ENCODE measurements at regions not wholly inside any gene's neighbourhood (a gene's known extent, or its start where the extent isn't known, plus 50 kb on each side); places are given as distances from the start of the nearest gene placed in this dataset.

DNA sequence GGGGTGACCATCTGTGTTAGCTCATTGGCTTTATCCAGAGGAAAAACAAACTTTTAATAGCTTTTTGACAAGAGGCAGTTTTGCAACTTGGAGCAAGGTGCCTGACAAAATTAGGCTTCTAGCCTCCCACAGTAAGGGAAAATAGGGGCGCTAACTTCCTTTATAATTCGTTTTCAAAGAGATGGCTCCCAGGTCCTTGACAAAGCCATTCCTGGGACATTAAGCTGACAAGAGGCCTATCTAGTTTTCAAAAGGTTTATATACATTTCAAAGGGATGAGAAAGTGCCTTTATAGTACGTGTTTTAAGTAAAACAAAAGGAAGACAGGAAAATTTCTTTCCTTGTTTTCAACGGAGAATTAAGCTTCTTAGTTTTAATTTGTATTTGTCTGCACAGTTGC is 159.4 kb upstream of the GCFC2 start:
- no peaks in the 10 kb centered on the region; the same call in 1 of the 2 replicates for H3K27me3 ChIP-seq (ENCODE audit: low read length)
- no peak overlapping the region for H3K4me3 ChIP-seq (ENCODE audit: insufficient read depth, low read length, poor library complexity, severe bottlenecking)
- no peak overlapping the region for H3K9ac ChIP-seq (ENCODE audit: low read length)

GRCh38 chr2:75865702-75866101 is 155.0 kb upstream of the GCFC2 start:
- H3K4me2 ChIP-seq (ENCODE audit: low read depth, low read length, poor library complexity, severe bottlenecking): no peak overlapping the region
- H3K27ac ChIP-seq (ENCODE audit: low read depth, low read length): no peak overlapping the region
- no peak overlapping the region for H3K4me3 ChIP-seq (ENCODE audit: insufficient read depth, low read length, poor library complexity, severe bottlenecking)
- no peaks in the 10 kb centered on the region for H3K9me2 ChIP-seq (replicated peaks; ENCODE audit: insufficient read depth, low read length)
- H3K27me3 ChIP-seq (ENCODE audit: low read length): no peaks in the 10 kb centered on the region; the same call in 1 of the 2 replicates
- no peaks in the 10 kb centered on the region for H3K79me2 ChIP-seq (ENCODE audit: insufficient read depth, low read length)
- H3K36me3 ChIP-seq (ENCODE audit: low read length): no peaks in the 10 kb centered on the region
- H3K9me3 ChIP-seq (ENCODE audit: insufficient read depth, low read length): no peaks in the 10 kb centered on the region
- no peaks in the 10 kb centered on the region for H3F3A ChIP-seq (ENCODE audit: insufficient read depth)
- TF ChIP-seq EZH2phosphoT487 (conservative IDR thresholded peaks at IDR 0.05; ENCODE audit: low read length) (no peak), CTCF (IDR thresholded peaks at IDR 0.05; ENCODE audit: insufficient read depth, low read length, poor library complexity, severe bottlenecking) (no peak)
- H2AFZ ChIP-seq (ENCODE audit: low read depth, low read length, severe bottlenecking): no peak overlapping the region
- H3K9ac ChIP-seq (ENCODE audit: low read length): no peak overlapping the region
- H4K20me1 ChIP-seq (ENCODE audit: low read depth, low read length): no peaks in the 10 kb centered on the region

More for the DNA sequence above, 159.4 kb upstream of the GCFC2 start:
- no peaks in the 10 kb centered on the region for H3K9me3 ChIP-seq (ENCODE audit: insufficient read depth, low read length)
- H3K27ac ChIP-seq (ENCODE audit: low read depth, low read length): no peak overlapping the region
- H3K36me3 ChIP-seq (ENCODE audit: low read length): no peaks in the 10 kb centered on the region
- no peaks in the 10 kb centered on the region for H4K20me1 ChIP-seq (ENCODE audit: low read depth, low read length)
- no peak for TF ChIP-seq EZH2phosphoT487 (conservative IDR thresholded peaks at IDR 0.05; ENCODE audit: low read length)
- no peak for TF ChIP-seq CTCF (IDR thresholded peaks at IDR 0.05; ENCODE audit: insufficient read depth, low read length, poor library complexity, severe bottlenecking)
- H3F3A ChIP-seq (ENCODE audit: insufficient read depth): no peaks in the 10 kb centered on the region
- no peaks in the 10 kb centered on the region for H3K79me2 ChIP-seq (ENCODE audit: insufficient read depth, low read length)
- H3K9me2 ChIP-seq (replicated peaks; ENCODE audit: insufficient read depth, low read length): no peaks in the 10 kb centered on the region
- no peak overlapping the region for H3K4me2 ChIP-seq (ENCODE audit: low read depth, low read length, poor library complexity, severe bottlenecking)
- H2AFZ ChIP-seq (ENCODE audit: low read depth, low read length, severe bottlenecking): no peak overlapping the region

GRCh38 chr2:75865083-75865482 is 154.4 kb upstream of the GCFC2 start:
- no peaks in the 10 kb centered on the region for H3K79me2 ChIP-seq (ENCODE audit: insufficient read depth, low read length)
- H3F3A ChIP-seq (ENCODE audit: insufficient read depth): no peaks in the 10 kb centered on the region
- H3K27ac ChIP-seq (ENCODE audit: low read depth, low read length): no peak overlapping the region
- H3K9me3 ChIP-seq (ENCODE audit: insufficient read depth, low read length): no peaks in the 10 kb centered on the region
- no peaks in the 10 kb centered on the region for H3K36me3 ChIP-seq (ENCODE audit: low read length)
- H4K20me1 ChIP-seq (ENCODE audit: low read depth, low read length): no peaks in the 10 kb centered on the region
- no peak for TF ChIP-seq EZH2phosphoT487 (conservative IDR thresholded peaks at IDR 0.05; ENCODE audit: low read length)
- TF ChIP-seq CTCF (IDR thresholded peaks at IDR 0.05; ENCODE audit: insufficient read depth, low read length, poor library complexity, severe bottlenecking): no peak
- H2AFZ ChIP-seq (ENCODE audit: low read depth, low read length, severe bottlenecking): no peak overlapping the region
- H3K27me3 ChIP-seq (ENCODE audit: low read length): no peaks in the 10 kb centered on the region; the same call in 1 of the 2 replicates
- no peak overlapping the region for H3K9ac ChIP-seq (ENCODE audit: low read length)
- no peak overlapping the region for H3K4me2 ChIP-seq (ENCODE audit: low read depth, low read length, poor library complexity, severe bottlenecking)
- no peak overlapping the region for H3K4me3 ChIP-seq (ENCODE audit: insufficient read depth, low read length, poor library complexity, severe bottlenecking)
- no peaks in the 10 kb centered on the region for H3K9me2 ChIP-seq (replicated peaks; ENCODE audit: insufficient read depth, low read length)
